ENCODE measurements at regions not wholly inside any gene's neighbourhood (a gene's known extent, or its start where the extent isn't known, plus 50 kb on each side); places are given as distances from the start of the nearest gene placed in this dataset.

DNA sequence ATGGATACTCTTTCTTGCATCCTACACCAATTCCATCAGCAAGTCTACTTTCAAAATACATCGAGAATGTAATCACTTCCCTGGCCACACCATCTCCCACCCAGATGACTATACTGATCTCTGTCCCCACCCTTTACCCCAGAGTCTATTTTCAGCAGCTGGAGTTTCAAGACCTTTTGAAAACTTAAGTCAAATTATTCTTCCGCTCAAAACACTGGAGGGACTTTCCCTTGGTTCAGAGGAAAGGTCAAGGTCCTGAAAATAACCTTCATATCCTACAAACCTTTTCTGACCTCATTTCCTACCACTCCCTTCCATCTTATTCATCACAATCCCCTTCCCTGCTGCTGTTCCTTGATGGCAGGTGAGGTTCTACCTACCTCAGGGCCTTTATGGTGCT, 58.8 kb upstream of the LYPD6 start:
- Histone ChIP-seq H3K79me2 (ENCODE audit: insufficient read depth, low read depth, low read length) (no peaks in the 10 kb centered on the region), H3K4me3 (ENCODE audit: low read depth, low read length, poor library complexity, severe bottlenecking) (no peak overlapping the region), H3K4me2 (ENCODE audit: low read length) (no peak overlapping the region), H2AFZ (ENCODE audit: low read length) (no peak overlapping the region), H4K20me1 (ENCODE audit: insufficient read depth, low read length) (no peaks in the 10 kb centered on the region), H3K9me3 (ENCODE audit: low read length) (no peaks in the 10 kb centered on the region), H3K27ac (ENCODE audit: low read depth, low read length, poor library complexity, severe bottlenecking) (no peak overlapping the region), H3K4me1 (ENCODE audit: insufficient read depth, low read length, poor library complexity, severe bottlenecking) (no peaks in the 10 kb centered on the region), H3K9me2 (ENCODE audit: insufficient read depth, low read length) (no peaks in the 10 kb centered on the region), H3K36me3 (ENCODE audit: insufficient read depth, low read length) (no peaks in the 10 kb centered on the region)
- BruUV-seq (replicated peaks) = no TSS peak
- no peak for TF ChIP-seq EZH2phosphoT487 (IDR thresholded peaks at IDR 0.05; ENCODE audit: borderline replicate concordance, low read depth, low read length)
- TF ChIP-seq, protein P1, sequence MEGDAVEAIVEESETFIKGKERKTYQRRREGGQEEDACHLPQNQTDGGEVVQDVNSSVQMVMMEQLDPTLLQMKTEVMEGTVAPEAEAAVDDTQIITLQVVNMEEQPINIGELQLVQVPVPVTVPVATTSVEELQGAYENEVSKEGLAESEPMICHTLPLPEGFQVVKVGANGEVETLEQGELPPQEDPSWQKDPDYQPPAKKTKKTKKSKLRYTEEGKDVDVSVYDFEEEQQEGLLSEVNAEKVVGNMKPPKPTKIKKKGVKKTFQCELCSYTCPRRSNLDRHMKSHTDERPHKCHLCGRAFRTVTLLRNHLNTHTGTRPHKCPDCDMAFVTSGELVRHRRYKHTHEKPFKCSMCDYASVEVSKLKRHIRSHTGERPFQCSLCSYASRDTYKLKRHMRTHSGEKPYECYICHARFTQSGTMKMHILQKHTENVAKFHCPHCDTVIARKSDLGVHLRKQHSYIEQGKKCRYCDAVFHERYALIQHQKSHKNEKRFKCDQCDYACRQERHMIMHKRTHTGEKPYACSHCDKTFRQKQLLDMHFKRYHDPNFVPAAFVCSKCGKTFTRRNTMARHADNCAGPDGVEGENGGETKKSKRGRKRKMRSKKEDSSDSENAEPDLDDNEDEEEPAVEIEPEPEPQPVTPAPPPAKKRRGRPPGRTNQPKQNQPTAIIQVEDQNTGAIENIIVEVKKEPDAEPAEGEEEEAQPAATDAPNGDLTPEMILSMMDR (conservative IDR thresholded peaks at IDR 0.05; ENCODE audit: low read length) = no peak
- POLR2A ChIA-PET = no interaction called here
- no peak for DNase-seq (ENCODE audit: low spot score)
- CTCF ChIA-PET (ENCODE audit: unreplicated experiment) = no interaction called here
- intact Hi-C loops (cut with micrococcal nuclease; ENCODE audit: unreplicated experiment) = no loop called here

- ChIA-PET POLR2A (interaction anchor here (1.5 kb wide), 1 partner anchor 83 kb away, joined by 3 read pairs; no protein-coding TSS in a partner anchor), CTCF (ENCODE audit: unreplicated experiment) (no interaction called here)
- Histone ChIP-seq H3K4me1 (ENCODE audit: insufficient read depth, low read length, poor library complexity, severe bottlenecking) (no peaks in the 10 kb centered on the region), H3K79me2 (ENCODE audit: insufficient read depth, low read depth, low read length) (no peaks in the 10 kb centered on the region), H3K4me3 (ENCODE audit: low read depth, low read length, poor library complexity, severe bottlenecking) (no peak overlapping the region), H2AFZ (ENCODE audit: low read length) (no peak overlapping the region), H3K9me2 (ENCODE audit: insufficient read depth, low read length) (no peaks in the 10 kb centered on the region), H3K9me3 (ENCODE audit: low read length) (no peaks in the 10 kb centered on the region), H3K27ac (ENCODE audit: low read depth, low read length, poor library complexity, severe bottlenecking) (no peak overlapping the region), H3K4me2 (ENCODE audit: low read length) (no peak overlapping the region), H4K20me1 (ENCODE audit: insufficient read depth, low read length) (no peaks in the 10 kb centered on the region), H3K36me3 (ENCODE audit: insufficient read depth, low read length) (no peaks in the 10 kb centered on the region)
- TF ChIP-seq, protein P1 (conservative IDR thresholded peaks at IDR 0.05; ENCODE audit: low read length) = no peak
- no peak for TF ChIP-seq EZH2phosphoT487 (IDR thresholded peaks at IDR 0.05; ENCODE audit: borderline replicate concordance, low read depth, low read length)
- no peak for DNase-seq (ENCODE audit: low spot score)
- intact Hi-C loops (cut with micrococcal nuclease; ENCODE audit: unreplicated experiment) = no loop called here
- BruUV-seq (replicated peaks) = no TSS peak
These were observed 52.1 kb upstream of the LYPD6 start for GRCh38 chr2:149278161-149278871.

- no peak overlapping the region for H3K4me3 ChIP-seq (ENCODE audit: low read depth, low read length, poor library complexity, severe bottlenecking)
- H3K9me2 ChIP-seq (ENCODE audit: insufficient read depth, low read length) = no peaks in the 10 kb centered on the region
- H3K4me2 ChIP-seq (ENCODE audit: low read length) = no peak overlapping the region
- CTCF ChIA-PET (ENCODE audit: unreplicated experiment) = no interaction called here
- TF ChIP-seq, protein P1 (conservative IDR thresholded peaks at IDR 0.05; ENCODE audit: low read length) = no peak
- no peak for TF ChIP-seq EZH2phosphoT487 (IDR thresholded peaks at IDR 0.05; ENCODE audit: borderline replicate concordance, low read depth, low read length)
- no peak overlapping the region for H2AFZ ChIP-seq (ENCODE audit: low read length)
- no peaks in the 10 kb centered on the region for H3K4me1 ChIP-seq (ENCODE audit: insufficient read depth, low read length, poor library complexity, severe bottlenecking)
- H3K27ac ChIP-seq (ENCODE audit: low read depth, low read length, poor library complexity, severe bottlenecking) = no peak overlapping the region
- no TSS peak for BruUV-seq (replicated peaks)
- POLR2A ChIA-PET = interaction anchor here (1.5 kb wide), 1 partner anchor 83 kb away, joined by 3 read pairs; no protein-coding TSS in a partner anchor
- H3K9me3 ChIP-seq (ENCODE audit: low read length) = no peaks in the 10 kb centered on the region
- DNase-seq (ENCODE audit: low spot score) = no peak
- H3K79me2 ChIP-seq (ENCODE audit: insufficient read depth, low read depth, low read length) = no peaks in the 10 kb centered on the region
- H3K36me3 ChIP-seq (ENCODE audit: insufficient read depth, low read length) = no peaks in the 10 kb centered on the region
- intact Hi-C loops (cut with micrococcal nuclease; ENCODE audit: unreplicated experiment) = no loop called here
- H4K20me1 ChIP-seq (ENCODE audit: insufficient read depth, low read length) = no peaks in the 10 kb centered on the region
These were observed 51.5 kb upstream of the LYPD6 start for GRCh38 chr2:149278872-149279264.

All from OCI-LY7 (cell line).